ENCODE measurements at regions not wholly inside any gene's neighbourhood (a gene's known extent, or its start where the extent isn't known, plus 50 kb on each side); places are given as distances from the start of the nearest gene placed in this dataset.

DNA sequence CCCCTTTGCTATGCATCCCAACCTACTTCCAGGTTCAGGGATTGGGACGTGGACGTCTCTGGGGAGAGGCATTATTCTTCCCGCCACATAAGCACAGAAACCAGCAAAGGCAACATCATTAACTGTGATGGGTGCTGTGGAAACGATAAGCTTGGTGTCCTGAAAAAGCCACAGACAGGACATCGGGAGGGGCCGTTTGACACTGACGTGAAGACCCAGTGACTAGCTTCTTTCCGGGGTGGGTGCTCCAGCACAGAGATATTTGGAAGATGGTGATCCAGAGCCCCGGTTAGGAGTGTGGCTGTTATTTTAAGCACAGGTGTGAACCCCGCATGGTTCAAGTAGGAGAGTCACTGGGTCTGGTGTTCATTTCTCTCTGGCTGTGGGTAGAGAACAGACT, 163.8 kb upstream of the HDAC4 start:
- no peak overlapping the region for H3K4me3 ChIP-seq (ENCODE audit: low read depth, low read length)
- POLR2A ChIA-PET, result no interaction called here
- no peak for DNase-seq (ENCODE audit: low read depth, low spot score)
- CTCF ChIA-PET, result no interaction called here
- TF ChIP-seq, protein P1, sequence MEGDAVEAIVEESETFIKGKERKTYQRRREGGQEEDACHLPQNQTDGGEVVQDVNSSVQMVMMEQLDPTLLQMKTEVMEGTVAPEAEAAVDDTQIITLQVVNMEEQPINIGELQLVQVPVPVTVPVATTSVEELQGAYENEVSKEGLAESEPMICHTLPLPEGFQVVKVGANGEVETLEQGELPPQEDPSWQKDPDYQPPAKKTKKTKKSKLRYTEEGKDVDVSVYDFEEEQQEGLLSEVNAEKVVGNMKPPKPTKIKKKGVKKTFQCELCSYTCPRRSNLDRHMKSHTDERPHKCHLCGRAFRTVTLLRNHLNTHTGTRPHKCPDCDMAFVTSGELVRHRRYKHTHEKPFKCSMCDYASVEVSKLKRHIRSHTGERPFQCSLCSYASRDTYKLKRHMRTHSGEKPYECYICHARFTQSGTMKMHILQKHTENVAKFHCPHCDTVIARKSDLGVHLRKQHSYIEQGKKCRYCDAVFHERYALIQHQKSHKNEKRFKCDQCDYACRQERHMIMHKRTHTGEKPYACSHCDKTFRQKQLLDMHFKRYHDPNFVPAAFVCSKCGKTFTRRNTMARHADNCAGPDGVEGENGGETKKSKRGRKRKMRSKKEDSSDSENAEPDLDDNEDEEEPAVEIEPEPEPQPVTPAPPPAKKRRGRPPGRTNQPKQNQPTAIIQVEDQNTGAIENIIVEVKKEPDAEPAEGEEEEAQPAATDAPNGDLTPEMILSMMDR (IDR thresholded peaks at IDR 0.05; ENCODE audit: insufficient read depth, low read length, missing control alignments), result no peak

DNA sequence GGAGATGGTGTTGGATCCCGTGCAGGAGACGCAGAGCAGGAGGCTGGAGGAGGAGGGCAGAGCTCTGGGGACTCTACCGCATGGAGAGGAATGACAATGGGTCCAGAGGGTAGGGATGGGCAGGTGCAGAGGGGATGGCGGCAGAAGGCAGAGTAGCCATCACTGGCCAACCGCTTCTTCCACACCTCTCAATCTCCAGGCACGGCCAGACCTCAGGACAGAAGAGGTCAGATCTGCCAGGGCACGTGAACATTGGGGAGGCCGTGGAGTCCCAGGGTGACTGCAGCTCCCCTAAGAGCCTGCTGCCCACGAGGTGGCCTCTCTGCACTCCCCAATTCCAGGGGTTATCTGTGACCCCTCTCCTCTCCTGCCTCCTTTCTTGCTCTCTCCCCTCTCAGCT, 162.7 kb upstream of the HDAC4 start:
- CTCF ChIA-PET, result no interaction called here
- H3K4me3 ChIP-seq (ENCODE audit: low read depth, low read length), result no peak overlapping the region
- POLR2A ChIA-PET, result no interaction called here
- TF ChIP-seq, protein P1 (IDR thresholded peaks at IDR 0.05; ENCODE audit: insufficient read depth, low read length, missing control alignments), result no peak
- DNase-seq (ENCODE audit: low read depth, low spot score), result no peak

DNA sequence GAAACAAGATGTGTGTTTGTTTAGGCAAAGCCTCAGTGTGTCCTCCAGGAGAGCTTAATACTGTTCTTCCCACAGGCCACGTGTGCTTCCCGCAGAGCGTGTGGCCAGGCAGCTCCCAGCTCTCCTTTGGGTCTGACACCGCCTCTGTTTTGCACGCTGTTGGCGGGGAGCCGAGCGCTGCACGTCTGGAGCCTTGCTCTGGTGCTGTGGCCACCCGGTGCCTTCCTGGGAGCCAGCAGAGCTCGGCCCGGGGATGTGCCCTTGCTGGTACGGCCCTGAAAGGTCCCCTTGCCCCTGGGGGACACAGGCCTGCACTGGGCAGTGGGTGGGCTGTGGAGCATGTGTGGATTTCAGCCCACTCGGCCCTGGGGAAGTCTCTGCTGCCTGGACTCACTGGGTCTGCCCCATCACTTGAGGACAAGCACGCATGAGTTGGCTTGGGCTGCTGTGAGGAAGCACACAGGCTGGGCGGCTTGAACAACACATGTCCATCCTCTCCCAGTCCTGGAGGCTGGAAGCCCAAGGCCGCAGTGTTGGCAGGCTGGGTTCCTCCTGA, 160.7 kb upstream of the HDAC4 start:
- TF ChIP-seq, protein P1 (IDR thresholded peaks at IDR 0.05; ENCODE audit: insufficient read depth, low read length, missing control alignments), result no peak
- ChIA-PET POLR2A (no interaction called here), CTCF (no interaction called here)
- no peak overlapping the region for H3K4me3 ChIP-seq (ENCODE audit: low read depth, low read length)
- no peak for DNase-seq (ENCODE audit: low read depth, low spot score)

DNA sequence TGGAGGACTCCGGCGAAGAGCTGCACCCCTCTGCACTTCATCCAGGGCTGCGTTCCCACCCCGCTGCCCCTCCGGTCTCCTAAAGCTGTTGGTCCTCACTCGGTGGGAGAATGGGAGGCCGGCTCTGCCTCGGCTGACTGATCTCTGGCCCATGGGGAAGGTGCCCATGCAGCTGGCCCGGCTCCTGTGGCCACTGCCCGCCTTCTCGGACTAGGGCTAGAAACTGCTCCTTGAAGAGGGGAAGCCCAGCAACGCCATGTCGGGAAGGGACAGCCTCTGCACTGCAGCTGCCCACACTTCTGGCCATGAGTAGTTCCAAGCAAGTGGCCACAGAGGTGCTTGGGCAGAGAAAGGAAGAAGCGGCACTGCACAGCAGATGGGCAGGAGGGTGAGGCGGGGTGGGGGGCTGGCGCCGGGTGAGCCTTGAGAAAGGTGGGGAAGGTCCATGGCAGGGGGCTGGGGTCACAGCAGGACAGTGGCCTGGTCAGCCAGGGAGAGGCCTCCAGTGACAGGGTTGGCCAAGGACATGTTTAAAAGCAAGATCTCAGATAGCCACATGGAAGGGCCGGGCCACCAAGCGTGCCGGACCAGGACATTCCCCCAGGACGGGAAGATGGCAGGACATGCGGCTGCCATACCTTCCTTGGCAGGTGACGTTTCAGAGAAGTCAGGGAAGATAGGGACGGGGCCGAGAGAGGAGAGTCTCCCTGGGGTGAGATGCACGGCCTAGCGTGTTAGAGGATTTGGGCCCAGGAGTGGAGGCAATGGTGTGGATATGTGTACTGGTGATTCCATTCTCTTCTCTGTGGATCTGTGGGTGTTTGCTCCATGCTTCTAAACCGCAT, 158.8 kb upstream of the HDAC4 start:
- POLR2A ChIA-PET, result no interaction called here
- no peak for DNase-seq (ENCODE audit: low read depth, low spot score)
- no peak overlapping the region for H3K4me3 ChIP-seq (ENCODE audit: low read depth, low read length)
- TF ChIP-seq, protein P1 (IDR thresholded peaks at IDR 0.05; ENCODE audit: insufficient read depth, low read length, missing control alignments), result no peak
- CTCF ChIA-PET, result no interaction called here

DNA sequence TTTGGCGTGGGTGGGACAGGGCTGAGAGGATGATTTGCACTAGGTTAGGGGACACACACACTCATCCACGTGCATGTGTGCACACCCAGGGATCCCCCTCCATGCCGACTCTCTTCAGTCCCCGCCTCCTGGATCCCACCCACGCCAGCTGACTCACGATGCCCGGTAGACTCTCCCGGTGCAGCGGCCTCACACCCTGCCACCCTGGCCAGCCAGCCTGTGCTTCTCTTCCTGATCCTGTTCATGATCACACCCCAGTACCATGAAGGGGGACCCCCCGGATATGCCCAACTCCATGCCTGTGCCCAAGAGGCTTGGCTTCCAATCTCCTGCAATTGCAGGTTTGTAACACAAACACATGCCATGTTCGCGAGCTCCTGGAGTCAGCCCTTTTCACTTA, 157.8 kb upstream of the HDAC4 start:
- TF ChIP-seq, protein P1 (IDR thresholded peaks at IDR 0.05; ENCODE audit: insufficient read depth, low read length, missing control alignments), result no peak
- POLR2A ChIA-PET, result no interaction called here

DNA sequence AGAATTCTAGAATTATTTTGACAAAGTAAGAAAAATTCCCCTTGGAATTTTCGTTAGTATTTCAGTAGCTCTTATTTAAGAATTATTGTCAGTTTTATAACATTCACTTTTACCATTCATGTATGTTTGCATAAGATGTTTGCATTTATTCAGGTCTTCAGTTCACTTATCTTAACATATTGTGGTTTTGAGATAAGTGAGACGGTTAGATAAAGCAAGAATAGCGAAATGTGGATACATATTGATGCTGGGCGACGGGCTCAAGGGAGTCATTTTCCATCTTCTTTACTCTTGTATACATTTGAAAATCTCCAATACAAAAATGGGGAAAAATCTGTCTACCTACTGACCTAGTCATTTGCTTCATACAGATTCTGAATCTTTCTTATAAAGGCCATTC, 156.7 kb upstream of the HDAC4 start:
- ChIA-PET POLR2A (no interaction called here), CTCF (no interaction called here)
- TF ChIP-seq, protein P1 (IDR thresholded peaks at IDR 0.05; ENCODE audit: insufficient read depth, low read length, missing control alignments), result no peak
- no peak overlapping the region for H3K4me3 ChIP-seq (ENCODE audit: low read depth, low read length)
- no peak for DNase-seq (ENCODE audit: low read depth, low spot score)

More for the DNA sequence above, 157.8 kb upstream of the HDAC4 start:
- CTCF ChIA-PET, result no interaction called here
- no peak for DNase-seq (ENCODE audit: low read depth, low spot score)
- H3K4me3 ChIP-seq (ENCODE audit: low read depth, low read length), result no peak overlapping the region
